Fibroblast of the aortic adventitia (primary cell): ENCODE measurements at regions not wholly inside any gene's neighbourhood (a gene's known extent, or its start where the extent isn't known, plus 50 kb on each side); places are given as distances from the start of the nearest gene placed in this dataset.
A peak's percentile ranks its signal among the peaks of the same experiment; 100 is the strongest.

Experiments used
- DNase-seq: peaks from one replicate; pipeline ENCODE4 v3.0.0-alpha.2; 2010; ENCODE audit warnings: low read depth
- H3K4me3 ChIP-seq: 2 replicates; pipeline ENCODE4 v1.5.1; 2011; ENCODE audit warnings: low read depth, mild to moderate bottlenecking, control low read depth, low read length, moderate library complexity
- TF ChIP-seq, protein P1 (sequence below): IDR thresholded peaks from 2 replicates; pipeline ENCODE4 v1.5.1; 2011; ENCODE audit warnings: mild to moderate bottlenecking, low read length, control low read depth, inconsistent platforms; ENCODE audit not compliant: insufficient read depth

DNA sequence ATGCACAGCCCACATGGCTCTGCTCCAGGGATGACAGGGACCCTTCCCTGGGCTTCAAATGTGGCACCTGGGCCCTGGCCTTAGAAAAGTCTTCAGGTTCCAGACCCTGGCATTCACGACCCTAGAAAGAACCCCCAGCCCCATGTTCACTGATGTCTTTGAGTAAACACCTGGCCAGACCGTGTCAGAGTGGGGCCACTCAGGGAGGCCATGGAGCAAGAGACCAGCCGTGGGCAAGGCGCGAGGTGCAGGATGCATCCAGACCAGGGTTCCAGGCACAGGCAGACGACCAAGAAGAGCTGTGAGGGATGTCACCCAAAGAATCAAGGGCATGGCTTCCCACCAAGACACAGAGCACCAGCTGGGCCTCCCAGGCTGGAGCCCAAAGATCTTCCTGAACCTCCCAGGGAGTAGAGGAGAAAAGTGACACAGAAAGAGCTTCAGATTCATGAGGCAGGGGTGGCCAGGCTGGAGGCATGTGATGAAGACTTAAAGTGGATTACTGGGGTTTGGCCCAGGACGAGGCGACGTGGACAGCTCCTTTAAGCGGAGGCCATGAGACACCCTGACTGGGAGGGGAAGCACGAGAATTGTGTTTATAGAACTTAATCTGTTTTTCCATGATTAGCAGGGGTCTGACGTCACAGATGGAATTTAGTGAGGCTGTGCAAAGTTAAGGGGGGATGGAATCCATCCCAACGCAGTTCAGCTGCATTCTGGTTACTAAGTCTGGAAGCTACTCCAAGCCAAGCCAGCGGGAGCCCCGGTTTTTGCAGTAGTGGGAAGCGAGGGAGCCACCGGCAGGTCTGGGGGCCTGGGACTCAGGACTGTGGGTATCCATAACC lies 61.6 kb downstream of the ARL6IP4 start:
- TF ChIP-seq, protein P1, sequence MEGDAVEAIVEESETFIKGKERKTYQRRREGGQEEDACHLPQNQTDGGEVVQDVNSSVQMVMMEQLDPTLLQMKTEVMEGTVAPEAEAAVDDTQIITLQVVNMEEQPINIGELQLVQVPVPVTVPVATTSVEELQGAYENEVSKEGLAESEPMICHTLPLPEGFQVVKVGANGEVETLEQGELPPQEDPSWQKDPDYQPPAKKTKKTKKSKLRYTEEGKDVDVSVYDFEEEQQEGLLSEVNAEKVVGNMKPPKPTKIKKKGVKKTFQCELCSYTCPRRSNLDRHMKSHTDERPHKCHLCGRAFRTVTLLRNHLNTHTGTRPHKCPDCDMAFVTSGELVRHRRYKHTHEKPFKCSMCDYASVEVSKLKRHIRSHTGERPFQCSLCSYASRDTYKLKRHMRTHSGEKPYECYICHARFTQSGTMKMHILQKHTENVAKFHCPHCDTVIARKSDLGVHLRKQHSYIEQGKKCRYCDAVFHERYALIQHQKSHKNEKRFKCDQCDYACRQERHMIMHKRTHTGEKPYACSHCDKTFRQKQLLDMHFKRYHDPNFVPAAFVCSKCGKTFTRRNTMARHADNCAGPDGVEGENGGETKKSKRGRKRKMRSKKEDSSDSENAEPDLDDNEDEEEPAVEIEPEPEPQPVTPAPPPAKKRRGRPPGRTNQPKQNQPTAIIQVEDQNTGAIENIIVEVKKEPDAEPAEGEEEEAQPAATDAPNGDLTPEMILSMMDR, result no peak
- DNase-seq, result peak; percentile 74
- no peak overlapping the region for H3K4me3 ChIP-seq

DNA sequence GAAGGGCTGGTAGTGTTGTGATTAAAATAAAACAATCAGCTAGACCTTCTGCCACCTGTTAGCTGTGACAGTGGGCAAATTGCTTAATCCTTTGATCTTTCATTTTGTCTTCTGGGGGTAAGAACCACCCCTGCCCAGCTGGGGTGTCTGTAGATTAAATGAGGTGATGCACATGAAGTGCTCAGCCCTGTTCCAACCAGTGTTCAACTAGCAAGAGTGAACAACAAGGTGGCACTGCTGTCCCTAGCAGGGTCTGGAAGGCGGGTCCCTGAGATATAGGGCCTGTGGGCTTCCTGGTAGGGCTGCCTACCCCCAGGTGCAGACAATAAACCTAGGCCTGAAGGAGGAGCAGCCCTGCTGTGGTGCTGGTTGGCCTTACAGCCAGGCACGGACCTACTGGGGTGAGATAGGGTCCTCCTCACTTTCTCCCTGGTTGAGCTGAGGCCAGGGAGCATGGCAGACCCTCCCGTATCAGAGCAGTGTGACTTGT lies 60.6 kb downstream of the ARL6IP4 start:
- DNase-seq, result no peak
- no peak overlapping the region for H3K4me3 ChIP-seq
- TF ChIP-seq, protein P1, result no peak

GRCh38 chr12:123040106-123040505 lies 59.6 kb downstream of the ARL6IP4 start:
- H3K4me3 ChIP-seq, result no peak overlapping the region
- no peak for DNase-seq
- TF ChIP-seq, protein P1, result no peak

GRCh38 chr12:123038966-123039365 lies 58.5 kb downstream of the ARL6IP4 start:
- H3K4me3 ChIP-seq, result no peak overlapping the region
- TF ChIP-seq, protein P1, result no peak
- no peak for DNase-seq

DNA sequence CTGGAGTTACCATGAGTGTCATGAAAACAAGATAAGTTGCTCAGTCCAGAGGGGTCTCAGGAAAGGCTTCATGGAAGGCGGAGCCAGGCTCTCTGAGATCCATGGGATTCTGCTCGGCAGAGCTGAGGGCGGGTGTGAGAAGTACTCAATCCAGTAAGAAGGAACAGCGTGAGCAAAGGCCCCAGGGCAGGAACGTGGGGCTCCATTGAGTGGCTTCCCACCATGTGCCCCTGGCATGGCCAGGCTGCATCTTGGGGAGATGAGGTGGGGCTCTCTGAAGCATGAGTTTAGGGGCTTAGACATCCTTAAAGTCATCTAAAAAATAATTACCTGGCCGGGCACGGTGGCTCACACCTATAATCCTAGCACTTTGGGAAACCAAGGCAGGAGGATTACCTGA lies 58.0 kb downstream of the ARL6IP4 start:
- no peak for DNase-seq
- no peak overlapping the region for H3K4me3 ChIP-seq
- TF ChIP-seq, protein P1, result no peak

- TF ChIP-seq, protein P1, result no peak
- no peak overlapping the region for H3K4me3 ChIP-seq
- DNase-seq, result no peak
Measured at GRCh38 chr12:123037791-123038190, 57.3 kb downstream of the ARL6IP4 start.
